D721Med (cell line): ENCODE measurements at regions not wholly inside any gene's neighbourhood (a gene's known extent, or its start where the extent isn't known, plus 50 kb on each side); places are given as distances from the start of the nearest gene placed in this dataset.
"Not testable (repeated sequence)": the region's sequence is repeated elsewhere in the genome, so short reads cannot be mapped to it uniquely, and the experiment has no call there.

Source experiments
- DNase-seq: peaks from one replicate; pipeline ENCODE4 v3.0.0; 2011; ENCODE audit warnings: low spot score; ENCODE audit not compliant: insufficient read length
- FAIRE-seq: peaks from 2 replicates; lab custom pipeline; 2011; peaks lifted over from hg19 to GRCh38; lab: Jason Lieb, UNC
- CTCF ChIP-seq: IDR thresholded peaks from 2 replicates; pipeline ENCODE4 v1.5.1; 2012; ENCODE audit warnings: mild to moderate bottlenecking, control low read depth; ENCODE audit not compliant: insufficient read depth; ENCODE audit errors: missing control alignments

- DNase-seq = no peak
- FAIRE-seq = no peak
- no peak for TF ChIP-seq CTCF
These were observed 950.7 kb downstream of the MCTP2 start for GRCh38 chr15:95182091-95182490.

GRCh38 chr15:95192923-95193322 is 961.6 kb downstream of the MCTP2 start:
- FAIRE-seq (no peak), DNase-seq (no peak)
- no peak for TF ChIP-seq CTCF

GRCh38 chr15:95194746-95195145 is 963.4 kb downstream of the MCTP2 start:
- DNase-seq = no peak
- no peak for TF ChIP-seq CTCF
- FAIRE-seq = no peak

GRCh38 chr15:95196176-95196915 is 965.0 kb downstream of the MCTP2 start:
- DNase-seq (no peak), FAIRE-seq (no peak)
- TF ChIP-seq CTCF = no peak

GRCh38 chr15:95202569-95203349 is 971.4 kb downstream of the MCTP2 start:
- no peak for TF ChIP-seq CTCF
- FAIRE-seq = no peak
- no peak for DNase-seq

GRCh38 chr15:95205077-95205476 is 973.7 kb downstream of the MCTP2 start:
- DNase-seq (no peak), FAIRE-seq (no peak)
- TF ChIP-seq CTCF = no peak

GRCh38 chr15:95205830-95206229 is 974.5 kb downstream of the MCTP2 start:
- not testable (repeated sequence) for DNase-seq, FAIRE-seq
